Keratinocyte (primary cell): ENCODE measurements at regions not wholly inside any gene's neighbourhood (a gene's known extent, or its start where the extent isn't known, plus 50 kb on each side); places are given as distances from the start of the nearest gene placed in this dataset.
"Not testable (repeated sequence)": the region's sequence is repeated elsewhere in the genome, so short reads cannot be mapped to it uniquely, and the experiment has no call there.

ENCODE experiments used
- EZH2 ChIP-seq: IDR thresholded peaks from one replicate; pipeline ENCODE4 v1.6.1; 2012; ENCODE audit warnings: inconsistent platforms, mild to moderate bottlenecking, low read length, moderate library complexity
- TF ChIP-seq, protein P1 (sequence below), 3 experiments: IDR thresholded peaks in 1 of 3; conservative IDR thresholded peaks in 1 of 3; optimal IDR thresholded peaks in 1 of 3; 2 replicates in 2 of 3; 3 replicates in 1 of 3; pipeline versions ENCODE3 to v1.5.1; 2011; ENCODE audit warnings: low read length in 3 of 3, mild to moderate bottlenecking in 3 of 3, moderate library complexity in 2 of 3, control low read depth in 1 of 3, inconsistent platforms in 1 of 3; ENCODE audit not compliant: insufficient read depth in 2 of 3; ENCODE audit errors: extremely low read depth in 1 of 3

DNA sequence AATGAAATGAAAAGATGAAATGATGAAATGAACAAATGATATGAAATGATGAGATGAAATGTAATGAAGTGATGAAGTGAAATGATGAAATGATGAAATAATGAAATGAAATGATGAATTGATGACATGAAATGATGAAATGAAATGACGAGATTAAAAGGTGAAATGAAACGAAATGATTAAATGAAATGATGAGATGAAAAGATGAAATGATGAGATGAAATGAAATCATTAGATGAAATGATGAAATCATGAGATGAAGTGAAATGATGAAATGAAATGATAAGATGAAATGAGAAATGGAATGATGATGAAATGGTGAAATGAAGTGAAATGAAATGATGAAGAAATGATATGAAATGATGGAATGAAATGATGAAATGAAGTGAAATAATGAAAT lies 138.1 kb upstream of the ERV3-1 start:
- TF ChIP-seq EZH2: not testable (repeated sequence)
- TF ChIP-seq, protein P1, sequence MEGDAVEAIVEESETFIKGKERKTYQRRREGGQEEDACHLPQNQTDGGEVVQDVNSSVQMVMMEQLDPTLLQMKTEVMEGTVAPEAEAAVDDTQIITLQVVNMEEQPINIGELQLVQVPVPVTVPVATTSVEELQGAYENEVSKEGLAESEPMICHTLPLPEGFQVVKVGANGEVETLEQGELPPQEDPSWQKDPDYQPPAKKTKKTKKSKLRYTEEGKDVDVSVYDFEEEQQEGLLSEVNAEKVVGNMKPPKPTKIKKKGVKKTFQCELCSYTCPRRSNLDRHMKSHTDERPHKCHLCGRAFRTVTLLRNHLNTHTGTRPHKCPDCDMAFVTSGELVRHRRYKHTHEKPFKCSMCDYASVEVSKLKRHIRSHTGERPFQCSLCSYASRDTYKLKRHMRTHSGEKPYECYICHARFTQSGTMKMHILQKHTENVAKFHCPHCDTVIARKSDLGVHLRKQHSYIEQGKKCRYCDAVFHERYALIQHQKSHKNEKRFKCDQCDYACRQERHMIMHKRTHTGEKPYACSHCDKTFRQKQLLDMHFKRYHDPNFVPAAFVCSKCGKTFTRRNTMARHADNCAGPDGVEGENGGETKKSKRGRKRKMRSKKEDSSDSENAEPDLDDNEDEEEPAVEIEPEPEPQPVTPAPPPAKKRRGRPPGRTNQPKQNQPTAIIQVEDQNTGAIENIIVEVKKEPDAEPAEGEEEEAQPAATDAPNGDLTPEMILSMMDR (optimal IDR thresholded peaks at IDR 0.05 in 1 of 3, IDR thresholded peaks at IDR 0.05 in 1 of 3, conservative IDR thresholded peaks at IDR 0.05 in 1 of 3; ENCODE audit: extremely low read depth in 1 of 3, insufficient read depth in 2 of 3, low read length in 3 of 3): not testable (repeated sequence)
